ENCODE measurements at regions not wholly inside any gene's neighbourhood (a gene's known extent, or its start where the extent isn't known, plus 50 kb on each side); places are given as distances from the start of the nearest gene placed in this dataset.
A peak's percentile ranks its signal among the peaks of the same experiment; 100 is the strongest.
"Not testable (repeated sequence)": the region's sequence is repeated elsewhere in the genome, so short reads cannot be mapped to it uniquely, and the experiment has no call there.

DNA sequence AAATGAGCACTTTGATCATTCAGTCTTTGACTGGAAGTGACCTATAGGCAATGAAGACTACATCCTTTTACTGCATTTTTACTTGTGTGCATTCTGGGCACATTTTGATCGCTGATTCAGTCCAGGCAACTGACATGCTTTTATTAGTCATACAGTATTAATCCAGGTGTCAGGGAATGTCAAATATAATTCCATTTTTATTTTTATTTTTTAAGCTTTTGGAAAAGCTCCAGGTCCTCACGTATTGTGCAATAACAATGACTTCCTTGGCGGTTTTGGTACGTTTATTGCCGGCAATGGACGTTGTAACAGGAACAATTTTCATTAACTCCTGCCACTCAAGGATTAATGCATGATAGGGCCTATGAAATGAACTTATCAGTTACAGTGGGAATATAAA is 302.6 kb upstream of the PTBP2 start:
- H3K27me3 ChIP-seq = no peaks in the 10 kb centered on the region
- H3K4me3 ChIP-seq = no peak overlapping the region
- peak; percentile 30 for DNase-seq
- H3K9me3 ChIP-seq = no peaks in the 10 kb centered on the region; the same call in 1 of the 2 replicates
- no peaks in the 10 kb centered on the region; the same call in none of the 2 replicates for H3K36me3 ChIP-seq

DNA sequence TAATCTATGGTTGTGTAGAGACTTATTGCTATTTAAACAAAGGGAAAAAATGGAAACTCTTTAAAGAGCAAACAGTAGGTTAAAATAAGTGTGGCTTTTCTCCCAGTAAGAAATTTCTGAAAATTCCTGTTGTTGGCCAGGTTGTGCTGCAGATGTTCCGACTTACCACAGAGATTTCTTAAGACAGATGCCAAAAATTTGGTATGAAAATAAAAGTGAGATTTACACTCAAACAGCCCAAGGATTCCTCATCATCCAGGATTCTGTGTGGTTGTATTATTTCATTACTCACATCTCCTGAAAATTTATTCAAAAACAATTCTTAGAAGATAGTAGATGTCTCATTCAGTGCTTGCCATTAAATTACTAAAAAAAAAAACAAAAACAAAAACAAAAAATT is 296.7 kb upstream of the PTBP2 start:
- H3K27me3 ChIP-seq = no peaks in the 10 kb centered on the region
- peaks cover 2% of the 10 kb centered on the region for H3K9me3 ChIP-seq
- H3K4me3 ChIP-seq = no peak overlapping the region
- peak; percentile 17 for DNase-seq
- H3K36me3 ChIP-seq = no peaks in the 10 kb centered on the region; the same call in 1 of the 2 replicates

DNA sequence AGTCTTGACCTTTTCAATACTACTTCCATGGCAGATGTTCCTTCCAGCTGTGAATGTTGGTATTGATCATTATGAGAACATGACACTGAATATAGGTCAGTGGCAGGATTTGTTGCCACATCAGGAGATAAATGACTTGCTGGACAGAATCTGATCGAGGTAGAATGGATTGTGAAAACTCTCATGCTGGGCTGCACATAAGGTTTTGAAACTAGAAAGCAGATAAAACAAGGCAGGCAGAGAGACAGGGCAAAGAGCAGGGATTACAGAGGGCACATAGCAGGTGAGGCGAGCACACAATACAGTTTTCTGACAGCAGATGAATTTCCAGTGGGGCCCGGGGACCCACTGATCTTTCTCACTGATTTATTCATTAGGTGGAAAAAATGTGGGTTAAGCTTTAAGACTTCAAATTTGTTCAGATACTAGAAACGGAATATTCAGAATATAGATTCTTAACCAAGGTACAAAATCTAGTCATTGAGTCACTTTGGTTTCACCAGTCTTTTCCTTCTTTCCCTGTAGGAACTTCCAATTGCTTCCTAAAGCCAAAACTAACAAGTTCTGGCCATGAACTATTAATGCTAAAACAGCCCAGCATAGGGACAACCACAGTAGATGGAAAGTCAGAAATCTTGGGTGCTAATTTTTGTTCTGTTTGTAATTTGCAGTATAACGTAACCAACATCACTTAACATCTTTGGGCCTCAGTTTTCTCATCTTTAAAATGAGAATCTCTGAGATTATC is 296.0 kb upstream of the PTBP2 start:
- Histone ChIP-seq H3K27me3 (no peaks in the 10 kb centered on the region), H3K36me3 (no peaks in the 10 kb centered on the region; the same call in 1 of the 2 replicates), H3K4me3 (no peak overlapping the region), H3K9me3 (peaks cover 2% of the 10 kb centered on the region)
- no peak for DNase-seq

DNA sequence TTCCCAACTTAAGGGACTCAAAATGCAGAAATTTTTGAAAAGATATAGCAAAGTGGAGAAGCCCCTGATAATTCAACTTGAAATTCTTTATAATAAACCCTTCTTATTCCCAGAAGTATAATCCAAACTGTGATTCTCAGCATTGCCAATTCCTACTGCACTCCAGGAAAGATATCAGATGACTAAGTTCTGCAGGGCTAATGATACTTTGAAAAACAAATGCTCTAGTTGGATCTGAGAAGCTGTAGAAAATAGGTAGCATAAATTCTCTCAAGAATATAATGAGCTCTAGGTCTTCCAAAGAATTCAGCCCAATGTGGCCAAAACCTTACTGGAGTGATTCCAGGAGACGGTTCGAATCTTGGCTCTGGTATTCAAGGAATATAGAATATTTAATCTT is 294.0 kb upstream of the PTBP2 start:
- no peak for DNase-seq
- Histone ChIP-seq H3K27me3 (no peaks in the 10 kb centered on the region), H3K36me3 (no peaks in the 10 kb centered on the region; the same call in 1 of the 2 replicates), H3K4me3 (no peak overlapping the region), H3K9me3 (peaks cover 2% of the 10 kb centered on the region)

DNA sequence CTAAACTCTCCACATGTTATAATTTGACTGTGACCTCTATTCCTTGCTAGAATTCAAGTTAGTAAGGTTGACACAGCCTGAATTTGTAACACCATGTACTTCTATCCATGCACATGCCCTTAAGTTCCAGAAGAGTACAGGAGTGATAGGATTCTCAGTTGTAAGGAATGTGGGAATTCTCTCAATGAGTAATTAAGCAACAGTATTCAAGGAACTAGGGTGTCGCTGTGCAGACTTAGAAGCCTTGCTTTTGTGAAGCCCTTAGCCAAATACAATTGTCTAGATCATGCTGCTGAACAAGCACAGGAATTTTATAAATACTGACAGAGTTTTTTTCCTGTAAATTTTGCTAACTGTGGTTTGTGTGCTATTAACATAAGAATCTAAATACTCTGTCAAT is 276.3 kb upstream of the PTBP2 start:
- Histone ChIP-seq H3K27me3 (no peaks in the 10 kb centered on the region), H3K4me3 (no peak overlapping the region), H3K36me3 (no peaks in the 10 kb centered on the region), H3K9me3 (no peaks in the 10 kb centered on the region)
- no peak for DNase-seq

DNA sequence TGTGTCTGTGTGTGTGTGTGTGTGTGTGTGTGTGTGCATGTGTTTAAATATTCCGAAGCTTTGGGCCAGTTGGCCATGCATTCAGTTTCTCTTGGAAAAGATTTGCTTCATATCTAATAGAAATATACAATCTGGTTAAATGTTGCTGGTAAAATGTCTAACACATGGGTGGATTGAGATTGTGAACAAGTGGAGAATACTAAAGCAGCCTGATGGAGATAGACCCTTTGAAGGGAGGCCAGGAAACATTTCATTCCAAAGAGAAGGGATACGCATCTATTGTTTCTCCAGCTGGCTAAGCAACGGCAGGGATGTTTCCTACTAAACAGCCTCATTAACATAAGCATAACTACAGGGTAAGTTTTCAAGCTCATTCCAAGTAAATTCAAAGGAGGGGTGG is 257.5 kb upstream of the PTBP2 start:
- no peaks in the 10 kb centered on the region for H3K27me3 ChIP-seq
- DNase-seq = no peak
- H3K4me3 ChIP-seq = no peak overlapping the region
- H3K36me3 ChIP-seq = no peaks in the 10 kb centered on the region
- no peaks in the 10 kb centered on the region for H3K9me3 ChIP-seq

DNA sequence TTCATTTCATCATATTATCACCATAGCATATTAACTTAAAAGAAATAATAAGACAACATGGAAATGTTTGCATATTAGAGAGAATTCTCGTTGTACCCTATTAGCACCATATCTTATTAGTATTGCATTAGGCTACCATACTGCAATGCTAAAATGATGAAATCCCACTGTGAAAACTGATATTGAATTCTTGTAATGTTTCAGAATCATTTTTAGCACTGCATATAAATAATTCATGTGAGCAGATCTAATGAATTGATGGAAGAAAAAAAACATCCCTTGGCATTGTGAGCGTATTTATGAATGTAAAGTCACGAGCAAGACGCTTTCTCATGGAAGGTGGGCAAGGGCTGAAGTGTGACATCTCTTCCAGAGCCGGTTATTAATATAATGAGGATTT is 257.1 kb upstream of the PTBP2 start:
- Histone ChIP-seq H3K27me3 (no peaks in the 10 kb centered on the region), H3K9me3 (no peaks in the 10 kb centered on the region), H3K36me3 (no peaks in the 10 kb centered on the region), H3K4me3 (no peak overlapping the region)
- no peak for DNase-seq

DNA sequence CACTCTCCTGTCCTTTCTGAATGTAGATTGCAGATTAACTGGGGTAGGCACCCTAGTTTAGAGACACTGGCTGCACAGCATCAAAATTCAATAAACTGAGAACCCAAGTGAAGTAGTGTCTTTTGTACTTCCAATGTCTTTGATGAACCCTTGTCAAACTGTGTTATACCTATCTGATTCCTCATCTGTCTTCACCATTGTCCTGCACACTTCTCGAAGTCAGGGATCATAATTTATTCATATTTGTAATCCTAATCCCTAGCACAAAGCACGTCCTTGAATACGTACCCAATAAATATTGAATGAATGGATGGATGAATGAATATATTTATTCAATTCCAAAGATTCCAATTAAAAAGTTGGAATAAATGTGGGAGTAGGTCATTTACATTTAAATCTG is 256.6 kb upstream of the PTBP2 start:
- Histone ChIP-seq H3K9me3 (no peaks in the 10 kb centered on the region), H3K4me3 (no peak overlapping the region), H3K27me3 (no peaks in the 10 kb centered on the region), H3K36me3 (no peaks in the 10 kb centered on the region)
- no peak for DNase-seq

DNA sequence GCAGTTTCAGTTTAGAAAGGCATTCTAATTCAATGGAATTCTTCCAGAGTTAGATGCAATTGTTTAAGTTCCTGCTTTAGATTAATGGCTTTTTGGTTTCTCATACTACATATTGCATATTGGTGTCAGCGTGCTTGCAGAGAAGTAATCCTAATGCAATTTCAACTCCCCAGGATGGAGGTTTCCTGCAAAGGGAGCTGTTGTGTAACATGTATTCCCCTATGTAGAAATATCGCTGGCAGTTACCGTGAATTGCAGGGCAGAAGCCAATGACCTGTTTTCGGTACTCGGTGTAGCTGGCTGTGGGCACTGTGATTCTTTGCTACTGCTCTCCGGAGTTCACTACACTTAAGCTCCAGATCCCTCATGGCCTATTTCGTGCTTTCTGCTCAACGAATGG is 256.1 kb upstream of the PTBP2 start:
- no peaks in the 10 kb centered on the region for H3K27me3 ChIP-seq
- H3K9me3 ChIP-seq = no peaks in the 10 kb centered on the region
- H3K4me3 ChIP-seq = no peak overlapping the region
- H3K36me3 ChIP-seq = no peaks in the 10 kb centered on the region
- no peak for DNase-seq

DNA sequence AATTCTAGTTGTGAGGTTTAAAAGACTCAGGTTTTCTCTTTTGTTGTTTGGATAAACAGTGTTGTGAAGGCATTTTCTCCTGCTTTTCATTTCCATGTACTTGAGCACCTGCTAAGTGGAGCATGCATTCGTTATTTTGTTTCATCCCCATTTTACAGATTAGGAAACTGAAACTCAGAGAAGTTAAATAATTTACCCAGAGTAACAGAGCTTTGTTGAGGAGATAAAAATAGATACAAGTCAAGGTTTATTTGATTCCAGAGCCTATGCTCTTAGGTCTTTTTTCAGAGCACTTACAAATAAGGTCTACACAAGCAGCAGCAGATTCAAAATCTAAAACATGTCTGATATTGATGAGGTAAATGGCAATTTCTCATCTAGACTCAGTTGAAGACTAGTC is 254.7 kb upstream of the PTBP2 start:
- Histone ChIP-seq H3K9me3 (no peaks in the 10 kb centered on the region), H3K4me3 (no peak overlapping the region), H3K27me3 (no peaks in the 10 kb centered on the region), H3K36me3 (no peaks in the 10 kb centered on the region)
- DNase-seq = no peak

DNA sequence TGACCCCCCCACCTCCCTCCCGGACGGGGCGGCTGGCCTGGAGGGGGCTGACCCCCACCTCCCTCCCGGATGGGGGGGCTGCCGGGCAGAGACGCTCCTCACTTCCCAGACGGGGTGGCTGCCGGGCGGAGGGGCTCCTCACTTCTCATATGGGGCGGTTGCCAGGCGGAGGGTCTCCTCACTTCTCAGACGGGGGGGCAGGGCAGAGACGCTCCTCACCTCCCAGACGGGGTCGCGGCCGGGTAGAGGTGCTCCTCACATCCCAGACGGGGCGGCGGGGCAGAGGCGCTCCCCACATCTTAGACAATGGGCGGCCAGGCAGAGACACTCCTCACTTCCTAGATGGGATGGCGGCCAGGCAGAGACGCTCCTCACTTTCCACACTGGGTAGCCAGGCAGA is 251.9 kb upstream of the PTBP2 start:
- H3K27me3 ChIP-seq, H3K9me3 ChIP-seq, DNase-seq, H3K36me3 ChIP-seq, H3K4me3 ChIP-seq: not testable (repeated sequence)

DNA sequence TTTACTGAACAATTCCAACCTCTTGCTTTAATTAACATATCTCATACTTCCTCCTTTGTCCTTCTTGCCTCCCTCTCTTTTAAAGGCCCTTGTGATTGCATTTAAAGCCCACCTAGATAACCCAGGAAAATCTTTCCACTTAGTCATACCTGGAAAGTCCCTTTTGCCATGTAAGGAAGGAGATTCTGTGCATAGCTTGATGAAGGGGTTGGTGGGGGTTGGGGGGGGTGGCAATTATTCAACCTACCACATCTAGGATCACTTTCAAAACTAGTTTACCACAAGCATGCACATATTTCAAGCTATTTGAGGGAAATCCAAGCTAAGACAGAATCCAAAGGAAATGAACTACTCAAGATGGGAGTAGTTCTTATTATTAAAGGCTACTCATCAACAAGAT is 249.1 kb upstream of the PTBP2 start:
- Histone ChIP-seq H3K27me3 (no peaks in the 10 kb centered on the region), H3K36me3 (no peaks in the 10 kb centered on the region), H3K9me3 (no peaks in the 10 kb centered on the region), H3K4me3 (no peak overlapping the region)
- no peak for DNase-seq

DNA sequence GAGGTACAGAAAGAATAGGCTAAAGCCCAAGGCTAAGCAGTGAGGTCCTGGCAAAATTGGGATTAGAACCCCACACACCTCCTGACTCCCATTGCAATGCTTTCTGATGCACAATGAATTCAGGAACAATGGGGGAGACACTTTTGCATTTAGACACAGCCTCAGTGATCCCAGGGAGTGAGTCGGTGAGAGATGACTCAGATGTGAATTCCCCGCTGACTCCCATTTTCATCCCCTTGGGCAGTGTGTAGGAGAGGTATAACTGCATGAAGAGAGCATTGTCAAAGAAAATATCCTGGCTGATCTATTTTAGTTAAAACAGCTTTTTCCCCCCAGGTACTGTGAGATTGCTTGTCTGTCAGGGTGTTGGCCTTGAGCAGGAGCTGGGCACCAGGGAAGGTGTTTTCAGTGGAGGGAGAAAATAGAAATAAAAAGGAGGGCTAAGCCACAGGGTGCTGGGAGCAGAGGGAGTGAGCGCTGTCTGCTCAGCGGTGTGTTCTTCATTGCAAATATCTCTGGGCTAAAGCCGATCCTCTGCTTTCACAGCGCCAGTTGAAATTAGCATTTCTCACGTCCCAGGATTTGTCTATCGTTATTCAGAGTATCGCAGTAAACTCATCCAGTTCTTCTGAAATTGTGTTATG is 247.7 kb upstream of the PTBP2 start:
- peak; percentile 55 for DNase-seq
- Histone ChIP-seq H3K9me3 (no peaks in the 10 kb centered on the region), H3K27me3 (no peaks in the 10 kb centered on the region), H3K4me3 (no peak overlapping the region), H3K36me3 (no peaks in the 10 kb centered on the region)

DNA sequence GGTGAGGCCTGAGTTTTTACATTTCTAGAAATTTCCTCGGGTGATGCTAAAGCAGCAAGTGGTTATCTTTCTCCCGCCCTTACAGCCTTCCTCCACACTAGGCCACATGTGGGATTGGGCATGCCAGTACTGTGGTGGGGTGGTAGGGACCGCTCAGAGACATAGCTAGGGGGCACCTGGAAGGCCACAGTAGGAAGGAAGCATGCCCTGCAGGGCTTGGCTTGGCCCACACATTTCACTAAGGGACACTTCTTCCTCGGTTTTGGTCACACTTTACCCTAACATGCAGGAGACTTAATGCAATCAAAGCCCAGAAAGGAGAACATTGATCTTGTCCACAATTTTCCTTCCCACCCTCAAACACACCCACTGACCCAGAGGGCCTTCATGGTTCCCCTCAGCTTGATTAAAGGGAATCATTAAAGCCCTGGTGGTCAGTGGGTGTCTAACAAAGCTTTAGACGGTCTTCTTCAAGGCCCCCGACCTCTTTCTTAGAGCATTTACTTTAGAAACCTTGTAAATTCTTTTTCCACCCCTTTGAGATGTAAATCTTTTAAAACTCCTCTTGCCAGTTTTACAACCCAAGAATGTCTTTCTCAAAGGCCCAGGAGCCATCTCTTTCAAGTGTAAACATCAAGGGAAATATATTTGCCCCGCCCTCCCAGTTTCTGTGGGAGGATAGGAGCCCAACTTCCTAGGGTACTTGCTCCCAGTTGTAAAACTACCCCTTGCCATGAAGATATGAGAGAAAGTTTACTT is 246.4 kb upstream of the PTBP2 start:
- H3K27me3 ChIP-seq = no peaks in the 10 kb centered on the region
- H3K9me3 ChIP-seq = no peaks in the 10 kb centered on the region

DNA sequence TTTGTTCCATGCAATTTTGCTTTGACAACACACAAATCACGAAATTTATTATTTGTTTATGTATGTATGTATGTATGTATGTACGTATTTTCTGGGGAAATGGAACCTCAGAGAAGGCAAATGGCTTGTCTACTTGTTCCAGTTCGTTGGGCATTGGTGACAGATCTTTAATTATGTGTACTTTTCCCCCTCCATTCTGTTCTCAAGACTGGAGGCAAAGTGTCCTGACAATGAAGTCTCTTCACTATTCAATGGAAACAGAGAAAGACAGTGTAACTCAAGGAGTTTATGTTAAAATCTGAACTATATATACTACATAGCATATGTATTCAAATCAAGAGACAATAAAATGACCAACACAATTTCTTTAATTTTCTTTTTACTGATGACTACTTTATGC is 245.7 kb upstream of the PTBP2 start:
- no peaks in the 10 kb centered on the region for H3K36me3 ChIP-seq
- no peaks in the 10 kb centered on the region for H3K27me3 ChIP-seq
- no peaks in the 10 kb centered on the region for H3K9me3 ChIP-seq
- no peak overlapping the region for H3K4me3 ChIP-seq
- no peak for DNase-seq

More for the DNA sequence above, 246.4 kb upstream of the PTBP2 start:
- H3K4me3 ChIP-seq = no peak overlapping the region
- no peak for DNase-seq
- H3K36me3 ChIP-seq = no peaks in the 10 kb centered on the region

DNA sequence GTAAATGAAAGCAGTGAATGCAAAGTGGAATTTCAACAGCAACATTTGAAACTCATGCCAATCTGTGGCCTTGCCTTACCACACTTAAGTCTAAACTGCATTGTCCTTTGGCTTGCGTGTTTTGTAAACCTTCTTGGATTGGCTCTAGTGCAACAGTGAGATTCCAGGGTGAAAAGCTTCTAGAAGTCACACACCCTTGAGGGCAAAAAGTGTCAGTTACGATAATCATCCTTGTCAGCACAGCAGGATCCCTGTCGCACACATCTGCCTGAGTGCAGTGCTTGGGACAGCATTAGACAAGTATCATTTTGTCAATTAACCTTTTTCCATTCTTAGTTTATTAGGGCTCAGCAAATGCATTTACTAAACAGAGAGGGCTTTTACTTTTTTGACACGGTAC is 243.4 kb upstream of the PTBP2 start:
- Histone ChIP-seq H3K4me3 (no peak overlapping the region), H3K36me3 (no peaks in the 10 kb centered on the region), H3K27me3 (no peaks in the 10 kb centered on the region), H3K9me3 (no peaks in the 10 kb centered on the region)
- DNase-seq = no peak

DNA sequence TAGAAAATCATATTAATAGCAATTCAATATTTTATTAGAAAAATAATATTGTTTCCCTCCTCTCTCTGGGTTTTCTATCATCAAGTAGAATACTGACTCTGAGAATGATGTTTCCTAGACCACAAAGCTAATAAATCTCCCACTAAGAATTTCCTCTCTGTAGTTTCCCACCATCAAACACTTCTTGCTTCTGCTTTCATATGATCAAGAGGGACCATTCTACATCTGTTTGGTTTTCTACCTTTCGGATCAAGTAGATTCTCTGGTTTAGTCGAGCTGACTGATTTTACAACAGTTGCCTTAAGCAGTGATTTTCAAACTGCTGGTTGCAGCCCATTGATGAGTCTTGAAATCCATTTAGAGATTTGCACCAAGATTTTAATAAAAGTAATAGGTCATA is 240.2 kb upstream of the PTBP2 start:
- Histone ChIP-seq H3K27me3 (no peaks in the 10 kb centered on the region), H3K4me3 (no peak overlapping the region), H3K9me3 (no peaks in the 10 kb centered on the region), H3K36me3 (no peaks in the 10 kb centered on the region)
- DNase-seq = no peak

DNA sequence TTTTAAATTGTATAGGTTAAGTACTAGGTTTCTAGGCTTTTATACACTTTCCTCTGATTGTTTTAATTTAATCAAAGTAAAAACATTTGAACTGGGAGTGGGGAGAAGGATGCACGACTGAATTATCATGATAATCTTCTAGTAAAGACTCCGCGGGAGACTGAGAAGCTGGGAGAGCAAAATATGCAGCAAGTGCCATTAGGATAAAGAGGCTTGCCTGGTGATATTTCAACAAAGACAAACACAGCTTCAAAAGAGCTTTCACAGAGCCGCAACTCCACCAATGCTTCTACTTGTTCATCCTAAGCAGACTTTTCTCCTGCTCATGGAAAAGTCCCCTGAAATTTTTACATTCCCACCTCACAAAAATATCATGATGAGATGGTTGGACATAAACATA is 239.0 kb upstream of the PTBP2 start:
- H3K27me3 ChIP-seq = no peaks in the 10 kb centered on the region
- no peaks in the 10 kb centered on the region for H3K36me3 ChIP-seq
- no peak overlapping the region for H3K4me3 ChIP-seq
- DNase-seq = no peak
- no peaks in the 10 kb centered on the region for H3K9me3 ChIP-seq

All from MG63 (cell line).